ENCODE measurements at regions not wholly inside any gene's neighbourhood (a gene's known extent, or its start where the extent isn't known, plus 50 kb on each side); places are given as distances from the start of the nearest gene placed in this dataset.

- TF ChIP-seq EZH2phosphoT487 (IDR thresholded peaks at IDR 0.05; ENCODE audit: insufficient read depth, low read depth) (no peak), EZH2 (IDR thresholded peaks at IDR 0.05; ENCODE audit: insufficient read depth, poor library complexity, severe bottlenecking) (no peak)
Observed at GRCh38 chr2:59083075-59083828, 842.1 kb upstream of the FANCL start.

Data from GM23248 (cell line).